Lung (tissue), 11 donors: ENCODE measurements at regions not wholly inside any gene's neighbourhood (a gene's known extent, or its start where the extent isn't known, plus 50 kb on each side); places are given as distances from the start of the nearest gene placed in this dataset.

Source experiments
- ATAC-seq: fragments of 200-7000 bp; cut with Tn5 transposase; one replicate; pipeline ENCODE4 v1.9.1; 2020; ENCODE audit warnings: moderate number of reproducible peaks; ENCODE audit not compliant: insufficient read depth, low FRiP score
- DNase-seq, 3 donors: peaks; one replicate each; pipeline ENCODE4 v3.0.0-alpha.2; 2013 to 2017
- H3K27ac ChIP-seq, 2 donors: one replicate each; pipeline ENCODE4 v1.5.1; 2013; ENCODE audit warnings: mild to moderate bottlenecking in 2 of 2, moderate library complexity in 2 of 2, control low read depth in 1 of 2, inconsistent platforms in 1 of 2, low read depth in 1 of 2, low read length in 1 of 2
- H3K27me3 ChIP-seq, 3 donors: one replicate each; pipeline ENCODE4 v1.5.1; 2013; ENCODE audit warnings: low read length in 2 of 3; ENCODE audit not compliant: control insufficient read depth in 3 of 3, insufficient read depth in 3 of 3
- H3K36me3 ChIP-seq, 4 donors: one replicate each; pipeline ENCODE4 v1.5.1; 2013; ENCODE audit warnings: low read length in 4 of 4, mild to moderate bottlenecking in 1 of 4, moderate library complexity in 1 of 4; ENCODE audit not compliant: control insufficient read depth in 4 of 4, insufficient read depth in 4 of 4
- H3K4me1 ChIP-seq, 5 donors: one replicate each; pipeline ENCODE4 v1.5.1; 2013; ENCODE audit warnings: low read length in 5 of 5, mild to moderate bottlenecking in 2 of 5, moderate library complexity in 1 of 5; ENCODE audit not compliant: control insufficient read depth in 5 of 5, insufficient read depth in 5 of 5
- H3K4me3 ChIP-seq: one replicate; pipeline ENCODE4 v1.5.1; 2013; ENCODE audit warnings: mild to moderate bottlenecking, control low read depth, moderate library complexity
- H3K9ac ChIP-seq, 2 donors: one replicate each; pipeline ENCODE4 v1.5.1; 2013; ENCODE audit warnings: low read length in 2 of 2, control low read depth in 1 of 2; ENCODE audit not compliant: insufficient read depth in 1 of 2
- H3K9me3 ChIP-seq, 4 donors: one replicate each; pipeline ENCODE4 v1.5.1; 2013; ENCODE audit warnings: low read length in 3 of 4, mild to moderate bottlenecking in 1 of 4, moderate library complexity in 1 of 4; ENCODE audit not compliant: control insufficient read depth in 4 of 4, insufficient read depth in 3 of 4
- CTCF ChIP-seq: IDR thresholded peaks from 2 replicates; pipeline ENCODE4 v1.5.1; 2012; ENCODE audit warnings: mild to moderate bottlenecking; ENCODE audit errors: control extremely low read depth, extremely low read depth
- WGBS, 2 donors: extraction: QIAGEN DNeasy Blood & Tissue Kit; methylation state at CpG; one replicate each; pipeline ENCODE4 v1.1.7; 2013; 5-methylcytosine and 5-hydroxymethylcytosine counted together
- donor health status: control.
- donor health status: control.
- donor health status: Bipolar disorder and iron deficiency.
- donor health status: healthy.
- donor health status: DM: yes; HTN: yes; CAD: no.

GRCh38 chr1:170238704-170239391 is 93.1 kb downstream of the NTMT2 start:
- no peak for TF ChIP-seq CTCF

DNA sequence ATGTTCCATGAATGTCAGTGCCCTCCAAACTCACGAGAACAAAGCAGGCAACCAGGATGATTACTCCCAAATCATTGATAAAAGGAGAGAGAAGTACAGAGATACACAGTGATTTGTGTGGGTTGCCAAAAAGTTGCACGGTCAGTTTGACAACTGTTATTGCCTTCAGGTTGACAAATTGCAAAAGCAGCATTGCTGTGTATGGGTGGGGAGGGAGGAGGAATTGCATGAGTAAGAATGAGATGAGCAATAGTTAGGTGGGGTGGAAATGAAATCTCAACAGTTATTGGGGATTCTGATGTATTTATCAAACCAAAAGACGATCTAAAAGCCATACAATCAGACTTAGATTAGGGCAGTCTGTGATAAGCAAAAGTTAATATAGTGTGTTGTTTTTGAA is 93.7 kb downstream of the NTMT2 start:
- H3K4me1 ChIP-seq, result no peaks in the 10 kb centered on the region
- WGBS, 2 donors, result 60 to 63% methylated on average over 3 of the region's 3 CpGs
- H3K4me3 ChIP-seq, result no peak overlapping the region
- no peaks in the 10 kb centered on the region for H3K9me3 ChIP-seq
- H3K27me3 ChIP-seq, result no peaks in the 10 kb centered on the region
- no peaks in the 10 kb centered on the region for H3K36me3 ChIP-seq
- DNase-seq (no peak), ATAC-seq (no peak)
- H3K9ac ChIP-seq, result no peak overlapping the region
- no peak overlapping the region for H3K27ac ChIP-seq
- no peak for TF ChIP-seq CTCF

More at GRCh38 chr1:170238704-170239391, 93.1 kb downstream of the NTMT2 start:
- H3K27me3 ChIP-seq, result no peaks in the 10 kb centered on the region
- no peak for ATAC-seq
- H3K9me3 ChIP-seq, result no peaks in the 10 kb centered on the region
- no peak overlapping the region for H3K4me3 ChIP-seq
- no peak overlapping the region for H3K9ac ChIP-seq
- DNase-seq, result no peak
- WGBS, 2 donors, result 62 to 76% methylated on average over 7 of the region's 7 CpGs
- H3K27ac ChIP-seq, result no peak overlapping the region
- no peaks in the 10 kb centered on the region for H3K36me3 ChIP-seq
- H3K4me1 ChIP-seq, result no peaks in the 10 kb centered on the region

DNA sequence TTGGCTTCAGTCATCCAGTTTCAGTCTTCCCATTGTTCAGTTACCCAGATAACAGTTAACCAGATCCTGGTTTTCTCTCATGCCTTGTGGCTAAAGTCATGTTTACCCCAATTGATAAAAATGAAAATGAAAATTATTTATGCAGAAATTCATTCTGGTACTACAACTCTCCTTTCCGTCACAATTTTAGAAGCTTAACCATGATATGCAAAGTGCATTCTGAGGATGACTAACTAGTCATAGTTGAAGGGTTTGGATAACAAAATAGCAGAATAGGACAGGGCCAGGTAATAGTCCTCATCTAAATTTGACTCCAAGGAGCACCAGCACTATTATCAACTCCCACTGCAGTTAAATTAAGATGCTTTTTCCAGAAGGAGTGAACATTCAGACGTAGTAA is 94.7 kb downstream of the NTMT2 start:
- Histone ChIP-seq H3K27ac (no peak overlapping the region), H3K9me3 (no peaks in the 10 kb centered on the region), H3K9ac (no peak overlapping the region), H3K4me3 (no peak overlapping the region), H3K4me1 (no peaks in the 10 kb centered on the region), H3K27me3 (no peaks in the 10 kb centered on the region), H3K36me3 (no peaks in the 10 kb centered on the region)
- DNase-seq (no peak), ATAC-seq (no peak)
- WGBS, 2 donors, result 87 to 88% methylated on average over 2 of the region's 2 CpGs
- no peak for TF ChIP-seq CTCF
